Hematopoietic multipotent progenitor cell treated with erythropoietin and hydrocortisone succinate and interleukin-3 and kit ligand, for 17 days (in vitro differentiated cells): ENCODE measurements at regions not wholly inside any gene's neighbourhood (a gene's known extent, or its start where the extent isn't known, plus 50 kb on each side); places are given as distances from the start of the nearest gene placed in this dataset.

Source experiments
- DNase-seq: peaks from one replicate; pipeline ENCODE4 v3.0.0-alpha.2; 2015; ENCODE audit warnings: low spot score

- DNase-seq: no peak
Observed at GRCh38 chr4:123455360-123455759, 58.8 kb downstream of the SPRY1 start.

GRCh38 chr4:123462007-123462406 is 65.4 kb downstream of the SPRY1 start:
- DNase-seq: no peak

GRCh38 chr4:123463869-123464268 is 67.3 kb downstream of the SPRY1 start:
- DNase-seq: no peak

DNA sequence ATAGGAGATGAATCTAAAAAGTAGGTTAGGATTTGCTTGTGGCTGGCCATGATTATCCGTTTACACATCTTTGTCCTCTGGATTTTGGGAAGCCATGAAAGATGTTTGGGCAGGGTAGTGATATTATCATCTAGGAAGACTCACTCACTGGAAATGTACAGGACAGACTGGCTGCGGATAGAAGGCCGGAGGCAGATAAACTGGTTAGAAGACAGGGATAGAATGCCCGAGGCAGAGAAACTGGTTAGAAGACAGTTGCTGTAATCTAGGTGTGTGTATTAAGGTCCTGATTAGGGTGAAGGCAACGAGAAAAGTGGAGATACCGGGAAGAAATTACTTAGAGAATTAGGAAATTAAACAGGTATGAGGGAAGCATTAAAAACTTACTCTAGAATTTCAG is 68.8 kb downstream of the SPRY1 start:
- no peak for DNase-seq

DNA sequence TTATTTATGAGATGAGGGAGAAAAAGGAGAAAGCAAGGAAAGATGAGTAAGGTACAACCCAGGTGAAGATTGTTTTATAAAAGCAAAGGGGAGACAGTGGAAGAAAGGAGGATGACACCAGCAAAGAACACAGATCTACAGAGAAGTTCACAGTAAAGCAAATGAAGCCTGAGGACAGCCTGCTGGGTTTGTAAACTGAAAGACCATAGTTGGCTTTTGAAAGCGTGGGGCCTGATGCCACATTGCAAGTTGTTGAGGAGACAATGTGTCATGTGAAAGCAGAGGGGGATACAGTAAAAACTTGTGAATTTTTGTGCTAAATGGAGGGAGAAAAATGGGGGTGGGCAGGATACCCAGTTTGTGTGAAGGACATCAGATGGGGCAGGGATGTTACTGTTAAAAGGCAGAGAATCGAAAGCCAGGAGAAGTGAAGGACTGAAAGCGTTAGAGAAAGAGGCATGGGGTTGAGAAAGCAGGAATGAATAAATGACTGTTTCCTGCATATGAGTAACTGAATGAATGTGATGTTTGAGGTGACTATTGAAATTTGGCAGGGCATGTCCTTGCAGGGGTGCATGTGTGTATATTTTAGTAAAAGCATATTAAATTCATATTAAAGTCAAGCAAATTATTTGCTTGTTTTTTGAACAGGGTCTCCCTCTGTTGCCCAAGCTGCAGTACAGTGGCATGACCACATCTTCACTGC is 69.6 kb downstream of the SPRY1 start:
- DNase-seq: no peak

GRCh38 chr4:123468479-123469031 is 72.0 kb downstream of the SPRY1 start:
- no peak for DNase-seq

DNA sequence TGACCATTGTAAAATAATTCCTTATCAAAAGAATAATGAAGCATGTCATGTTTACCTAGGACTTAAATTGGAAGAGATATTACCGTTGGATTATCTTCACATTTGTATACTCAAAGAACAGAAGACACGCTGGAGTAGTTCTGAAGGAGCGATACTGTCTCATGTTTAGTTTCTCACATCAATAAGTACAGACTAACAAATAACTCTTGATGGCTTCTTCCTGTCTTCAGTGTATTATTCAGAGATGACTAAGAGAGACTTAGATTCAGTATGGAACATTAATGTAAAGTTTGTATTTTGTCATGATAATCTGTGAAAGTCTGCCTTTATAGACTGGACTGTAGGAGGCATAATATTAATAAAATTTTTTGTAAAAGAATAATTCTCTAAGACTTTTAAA is 72.7 kb downstream of the SPRY1 start:
- DNase-seq: no peak

DNA sequence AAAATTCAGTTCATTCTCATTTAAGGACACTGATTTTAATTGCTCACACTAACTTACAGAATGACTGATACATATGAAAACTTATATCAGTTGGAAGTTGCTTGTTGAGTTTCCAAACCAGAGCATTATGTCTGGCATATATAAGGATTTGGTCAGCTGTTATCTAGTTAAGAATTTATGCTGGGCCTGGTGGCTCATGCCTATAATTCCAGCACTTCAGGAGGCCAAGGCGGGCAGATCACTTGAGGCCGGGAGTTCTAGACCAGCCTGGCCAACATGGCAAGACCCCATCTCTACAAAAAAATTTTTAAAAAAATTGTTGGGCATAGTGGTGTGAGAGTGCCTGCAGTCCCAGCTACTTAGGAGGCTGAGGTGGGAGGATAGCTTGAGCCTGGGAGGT is 73.1 kb downstream of the SPRY1 start:
- DNase-seq: no peak

- DNase-seq: no peak
Observed at GRCh38 chr4:123470640-123471039, 74.0 kb downstream of the SPRY1 start.

GRCh38 chr4:123471655-123472369 is 75.2 kb downstream of the SPRY1 start:
- DNase-seq: no peak

GRCh38 chr4:123474817-123475216 is 78.2 kb downstream of the SPRY1 start:
- DNase-seq: no peak

DNA sequence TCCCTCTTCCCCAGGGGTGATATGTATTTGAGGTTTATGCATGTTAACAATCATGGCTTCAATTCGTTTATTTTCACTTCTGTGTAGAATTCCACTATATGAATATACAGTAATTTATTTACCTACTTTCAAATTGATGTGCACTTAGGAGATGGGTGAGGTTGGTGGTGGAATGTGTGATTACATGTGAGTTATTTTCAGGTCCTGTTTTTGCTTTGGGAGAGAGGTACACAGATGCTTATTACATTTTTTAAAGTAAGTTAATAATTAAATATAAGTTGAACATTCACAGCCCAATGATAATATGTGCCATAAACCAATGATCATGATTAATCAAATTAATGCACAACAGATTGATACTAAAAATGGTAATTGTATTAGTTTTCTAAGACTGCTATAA is 79.5 kb downstream of the SPRY1 start:
- DNase-seq: no peak

- no peak for DNase-seq
Observed at GRCh38 chr4:123477711-123478209, 81.2 kb downstream of the SPRY1 start.

- no peak for DNase-seq
Observed at GRCh38 chr4:123478859-123479345, 82.3 kb downstream of the SPRY1 start.

- DNase-seq: no peak
Observed at GRCh38 chr4:123479944-123480343, 83.3 kb downstream of the SPRY1 start.

GRCh38 chr4:123480706-123481418 is 84.3 kb downstream of the SPRY1 start:
- no peak for DNase-seq

DNA sequence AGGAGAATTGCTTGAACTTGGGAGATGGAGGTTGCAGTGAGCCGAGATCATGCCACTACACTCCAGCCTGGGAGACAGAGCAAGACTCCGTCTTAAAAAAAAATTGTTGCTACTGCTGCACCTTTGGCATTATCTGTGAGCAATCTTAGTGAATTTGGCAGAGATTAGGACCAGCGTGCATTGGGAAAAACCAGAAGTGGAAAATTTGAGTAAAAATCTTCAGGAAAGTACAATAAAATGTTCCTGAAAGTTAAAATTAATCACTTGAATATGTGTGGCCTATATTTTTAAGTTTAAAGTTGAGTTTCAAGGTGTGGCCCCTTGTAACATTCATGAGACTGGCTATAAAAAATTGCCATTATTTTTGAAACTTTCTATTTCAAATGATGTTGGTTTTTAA is 85.1 kb downstream of the SPRY1 start:
- DNase-seq: no peak

DNA sequence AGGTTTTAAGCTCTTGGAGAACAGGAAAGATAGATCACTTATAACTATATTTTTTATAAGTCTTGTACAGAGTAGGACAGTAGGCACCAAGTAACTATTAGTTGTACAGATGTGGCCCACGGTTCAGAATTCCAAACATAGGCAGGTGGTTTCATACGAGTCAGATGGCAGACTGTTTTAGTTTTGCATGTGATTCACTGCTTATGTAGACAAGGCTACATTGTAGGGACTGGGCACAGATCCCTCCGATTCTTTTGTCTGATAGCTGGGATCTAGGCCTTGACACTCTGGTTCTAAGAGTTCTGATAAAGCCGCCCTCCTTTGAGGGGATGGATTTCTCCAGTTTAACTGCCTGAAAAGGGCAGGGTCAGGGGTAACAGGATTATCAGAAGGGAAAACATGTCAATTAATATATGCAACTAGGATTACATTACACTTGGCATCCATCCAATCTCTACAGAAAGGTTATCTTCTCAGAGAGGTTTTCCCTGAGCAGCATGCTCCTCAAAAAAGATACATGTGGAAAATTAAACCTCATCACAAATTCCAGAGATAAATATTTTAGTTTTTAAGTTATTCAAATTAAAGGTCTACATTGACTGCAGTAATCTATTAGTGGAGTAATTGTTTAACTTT is 87.8 kb downstream of the SPRY1 start:
- DNase-seq: no peak

GRCh38 chr4:123485601-123486000 is 89.0 kb downstream of the SPRY1 start:
- no peak for DNase-seq

DNA sequence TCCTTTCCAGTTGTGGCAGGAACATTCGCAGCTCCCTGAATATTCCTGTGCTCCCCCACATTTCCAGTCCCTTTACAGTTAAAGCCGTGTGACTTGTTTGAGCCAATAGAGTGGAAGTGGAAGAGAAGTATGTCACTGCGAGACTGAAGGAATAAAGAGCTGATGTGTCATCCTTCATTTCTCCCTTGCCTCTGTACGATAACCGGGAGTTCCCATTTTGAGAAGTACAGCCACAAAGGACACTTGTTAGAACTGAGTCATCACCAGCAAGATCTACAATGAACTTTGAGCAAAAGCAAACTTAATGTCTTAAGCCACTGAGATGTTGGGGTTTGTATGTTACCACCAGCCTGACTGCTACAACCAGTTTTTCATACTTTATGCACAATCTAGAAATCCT is 92.3 kb downstream of the SPRY1 start:
- no peak for DNase-seq

- no peak for DNase-seq
Observed at GRCh38 chr4:123495530-123495929, 98.9 kb downstream of the SPRY1 start.

- DNase-seq: no peak
Observed at GRCh38 chr4:123496421-123496820, 99.8 kb downstream of the SPRY1 start.
